SH-SY5Y (cell line): ENCODE measurements at regions not wholly inside any gene's neighbourhood (a gene's known extent, or its start where the extent isn't known, plus 50 kb on each side); places are given as distances from the start of the nearest gene placed in this dataset.

ENCODE experiments used
- GATA2 ChIP-seq: IDR thresholded peaks from 2 replicates; pipeline ENCODE4 v1.6.1; 2011; ENCODE audit warnings: mild to moderate bottlenecking, low read depth, low read length
- GATA3 ChIP-seq: IDR thresholded peaks from 2 replicates; pipeline ENCODE4 v1.6.1; 2011; ENCODE audit warnings: low read depth, mild to moderate bottlenecking, low read length, moderate library complexity

GRCh38 chr13:109856350-109856749 lies 70.0 kb upstream of the IRS2 start:
- TF ChIP-seq GATA3: no peak
- no peak for TF ChIP-seq GATA2
